GM23338 (cell line): ENCODE measurements at regions not wholly inside any gene's neighbourhood (a gene's known extent, or its start where the extent isn't known, plus 50 kb on each side); places are given as distances from the start of the nearest gene placed in this dataset.

Source experiments
- ATAC-seq: fragments of 200-7000 bp; cut with Tn5 transposase; 3 replicates; pipeline ENCODE4 v1.9.1; 2020
- DNase-seq: peaks from one replicate; pipeline ENCODE4 v3.0.0-alpha.2; 2015; ENCODE audit warnings: low spot score
- H2AFZ ChIP-seq: fragments of 200-600 bp; sonication (generic); 2 replicates; pipeline ENCODE4 v1.8.0; 2016; ENCODE audit warnings: antibody characterized with exemption, mild to moderate bottlenecking, moderate library complexity
- H3F3A ChIP-seq: fragments of 200-600 bp; sonication (generic); replicated peaks from 2 replicates; pipeline ENCODE4 v1.8.0; 2017; ENCODE audit warnings: antibody characterized with exemption, mixed run types, low read depth
- H3K27ac ChIP-seq: fragments of 200-600 bp; sonication (generic); 2 replicates; pipeline ENCODE4 v1.6.1; 2016; ENCODE audit warnings: low read depth
- H3K27me3 ChIP-seq: fragments of 200-600 bp; sonication (generic); 2 replicates; pipeline ENCODE4 v1.8.0; 2016; ENCODE audit warnings: mild to moderate bottlenecking, mixed run types, moderate library complexity; ENCODE audit not compliant: insufficient read depth
- H3K36me3 ChIP-seq: fragments of 200-600 bp; sonication (generic); 2 replicates; pipeline ENCODE4 v1.8.0; 2016; ENCODE audit warnings: mild to moderate bottlenecking; ENCODE audit not compliant: insufficient read depth
- H3K4me1 ChIP-seq: fragments of 200-600 bp; sonication (generic); 2 replicates; pipeline ENCODE4 v1.8.0; 2016; ENCODE audit warnings: mild to moderate bottlenecking, moderate library complexity; ENCODE audit not compliant: insufficient read depth
- H3K4me2 ChIP-seq: fragments of 200-600 bp; sonication (generic); 2 replicates; pipeline ENCODE4 v1.7.1; 2017; ENCODE audit warnings: mixed run types
- H3K4me3 ChIP-seq: fragments of 200-600 bp; sonication (generic); 2 replicates; pipeline ENCODE4 v1.6.1; 2016; ENCODE audit warnings: mixed run types
- H3K79me2 ChIP-seq: fragments of 200-600 bp; sonication (generic); replicated peaks from 2 replicates; pipeline ENCODE4 v1.8.0; 2017; ENCODE audit warnings: mild to moderate bottlenecking; ENCODE audit not compliant: insufficient read depth
- H3K9me2 ChIP-seq: fragments of 200-600 bp; sonication (generic); 2 replicates; pipeline ENCODE4 v1.8.0; 2017; ENCODE audit not compliant: insufficient read depth
- H4K20me1 ChIP-seq: fragments of 200-600 bp; sonication (generic); replicated peaks from 2 replicates; pipeline ENCODE4 v1.8.0; 2017; ENCODE audit warnings: mild to moderate bottlenecking; ENCODE audit not compliant: insufficient read depth
- H3K27ac Mint-ChIP-seq: 2 replicates; pipeline ENCODE4 v1.8.0; 2020; ENCODE audit warnings: inconsistent platforms, mild to moderate bottlenecking, moderate library complexity, mixed read lengths
- H3K27me3 Mint-ChIP-seq: 3 replicates; pipeline ENCODE4 v1.8.0; 2022; ENCODE audit warnings: low read depth, mild to moderate bottlenecking, moderate library complexity, mixed read lengths, inconsistent platforms; ENCODE audit not compliant: insufficient read depth, poor library complexity
- H3K36me3 Mint-ChIP-seq: 3 replicates; pipeline ENCODE4 v1.8.0; 2021; ENCODE audit warnings: low read depth, mild to moderate bottlenecking, inconsistent platforms, moderate library complexity, mixed read lengths
- H3K4me1 Mint-ChIP-seq: 3 replicates; pipeline ENCODE4 v1.8.0; 2020; ENCODE audit warnings: mild to moderate bottlenecking, inconsistent platforms, mixed read lengths
- H3K4me3 Mint-ChIP-seq: 3 replicates; pipeline ENCODE4 v1.8.0; 2021; ENCODE audit warnings: moderate library complexity, mild to moderate bottlenecking, inconsistent platforms, mixed read lengths
- H3K9me3 Mint-ChIP-seq: 3 replicates; pipeline ENCODE4 v1.8.0; 2020; ENCODE audit warnings: moderate library complexity, mild to moderate bottlenecking, inconsistent platforms, mixed read lengths
- CREB1 ChIP-seq: fragments of 250-450 bp; sonication (Bioruptor Pico); IDR thresholded peaks from 2 replicates; pipeline ENCODE4 v1.5.0; 2020; ENCODE audit warnings: low read depth, mild to moderate bottlenecking, moderate library complexity
- EZH2phosphoT487 ChIP-seq: fragments of 200-600 bp; sonication (generic); IDR thresholded peaks from one replicate; pipeline ENCODE4 v1.8.1; 2018; ENCODE audit warnings: antibody characterized with exemption; ENCODE audit not compliant: unreplicated experiment
- JUNB ChIP-seq: IDR thresholded peaks from one replicate; pipeline ENCODE4 v1.6.1; 2016; ENCODE audit warnings: antibody characterized with exemption; ENCODE audit not compliant: unreplicated experiment
- POLR2AphosphoS5 ChIP-seq: IDR thresholded peaks from 2 replicates; pipeline ENCODE4 v1.6.1; 2016; ENCODE audit warnings: antibody characterized with exemption, low read depth
- REST ChIP-seq: IDR thresholded peaks from one replicate; pipeline ENCODE4 v1.6.1; 2018; ENCODE audit warnings: antibody characterized with exemption; ENCODE audit not compliant: unreplicated experiment
- STAT1 ChIP-seq: IDR thresholded peaks from one replicate; pipeline ENCODE4 v1.6.1; 2016; ENCODE audit warnings: antibody characterized with exemption; ENCODE audit not compliant: unreplicated experiment
- ZNF114 ChIP-seq: fragments of 250-450 bp; sonication (Bioruptor Pico); IDR thresholded peaks from 2 replicates; pipeline ENCODE4 v1.5.0; 2020; ENCODE audit warnings: mild to moderate bottlenecking, moderate library complexity
- ZNF331 ChIP-seq: fragments of 250-450 bp; sonication (Bioruptor Pico); IDR thresholded peaks from 2 replicates; pipeline ENCODE4 v1.5.0; 2020; ENCODE audit warnings: low read depth, mild to moderate bottlenecking, moderate library complexity
- TF ChIP-seq, protein P1 (sequence below), 2 experiments: fragments of 200-600 bp in 1 of 2; sonication (generic) in 1 of 2; conservative IDR thresholded peaks; 2 replicates each; pipeline versions ENCODE4 v1.5.1 to v1.6.1; 2016 to 2017; ENCODE audit warnings: antibody characterized with exemption in 2 of 2, low read depth in 2 of 2, mild to moderate bottlenecking in 2 of 2, moderate library complexity in 1 of 2
- TF ChIP-seq, protein P2 (sequence below): IDR thresholded peaks from 2 replicates; pipeline ENCODE4 v1.6.1; 2016; ENCODE audit warnings: antibody characterized with exemption

DNA sequence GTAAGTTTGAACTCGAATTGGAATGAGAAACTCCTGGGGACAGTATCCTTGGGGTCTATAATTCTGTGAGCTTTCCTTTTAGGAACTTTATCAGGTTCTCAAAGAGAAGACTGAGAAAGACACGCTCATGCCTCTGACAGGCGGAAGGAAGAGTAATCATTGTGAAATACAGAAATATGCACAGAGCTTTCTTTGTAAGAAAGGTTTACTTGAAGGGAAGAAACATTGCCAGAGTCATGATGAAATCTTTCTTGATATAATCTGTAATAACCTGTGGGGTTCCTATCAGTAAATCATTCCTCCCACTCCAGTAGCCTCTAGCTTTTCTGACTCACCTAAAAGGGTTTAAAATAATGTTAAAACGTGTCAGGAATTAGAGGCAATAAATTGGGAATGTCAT, 83.6 kb upstream of the CCDC39 start (continued):
- TF ChIP-seq ZNF114 (no peak), REST (no peak), POLR2AphosphoS5 (no peak)
- TF ChIP-seq, protein P1, sequence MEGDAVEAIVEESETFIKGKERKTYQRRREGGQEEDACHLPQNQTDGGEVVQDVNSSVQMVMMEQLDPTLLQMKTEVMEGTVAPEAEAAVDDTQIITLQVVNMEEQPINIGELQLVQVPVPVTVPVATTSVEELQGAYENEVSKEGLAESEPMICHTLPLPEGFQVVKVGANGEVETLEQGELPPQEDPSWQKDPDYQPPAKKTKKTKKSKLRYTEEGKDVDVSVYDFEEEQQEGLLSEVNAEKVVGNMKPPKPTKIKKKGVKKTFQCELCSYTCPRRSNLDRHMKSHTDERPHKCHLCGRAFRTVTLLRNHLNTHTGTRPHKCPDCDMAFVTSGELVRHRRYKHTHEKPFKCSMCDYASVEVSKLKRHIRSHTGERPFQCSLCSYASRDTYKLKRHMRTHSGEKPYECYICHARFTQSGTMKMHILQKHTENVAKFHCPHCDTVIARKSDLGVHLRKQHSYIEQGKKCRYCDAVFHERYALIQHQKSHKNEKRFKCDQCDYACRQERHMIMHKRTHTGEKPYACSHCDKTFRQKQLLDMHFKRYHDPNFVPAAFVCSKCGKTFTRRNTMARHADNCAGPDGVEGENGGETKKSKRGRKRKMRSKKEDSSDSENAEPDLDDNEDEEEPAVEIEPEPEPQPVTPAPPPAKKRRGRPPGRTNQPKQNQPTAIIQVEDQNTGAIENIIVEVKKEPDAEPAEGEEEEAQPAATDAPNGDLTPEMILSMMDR (conservative IDR thresholded peaks at IDR 0.05; ENCODE audit: low read depth in 2 of 2), result no peak

- Mint-ChIP-seq H3K36me3 (peaks cover 15% of the 10 kb centered on the region; the same call in 2 of the 3 replicates), H3K4me3 (no peak overlapping the region), H3K27ac (no peak overlapping the region), H3K4me1 (no peaks in the 10 kb centered on the region), H3K27me3 (peaks cover 3% of the 10 kb centered on the region), H3K9me3 (peaks cover 34% of the 10 kb centered on the region)
- H3K79me2 ChIP-seq, result no peaks in the 10 kb centered on the region
- no peaks in the 10 kb centered on the region for H3K4me1 ChIP-seq
- H3K4me2 ChIP-seq, result no peak overlapping the region
- DNase-seq (no peak), ATAC-seq (no peak)
- no peak overlapping the region for H3K4me3 ChIP-seq
- no peak overlapping the region for H2AFZ ChIP-seq
- no peaks in the 10 kb centered on the region for H3K9me2 ChIP-seq
- no peaks in the 10 kb centered on the region for H4K20me1 ChIP-seq
- H3K36me3 ChIP-seq, result no peaks in the 10 kb centered on the region; the same call in 1 of the 2 replicates
- no peak overlapping the region for H3K27ac ChIP-seq
- H3F3A ChIP-seq, result no peaks in the 10 kb centered on the region
- H3K27me3 ChIP-seq, result no peaks in the 10 kb centered on the region
- TF ChIP-seq, protein P1 (conservative IDR thresholded peaks at IDR 0.05; ENCODE audit: low read depth in 2 of 2), result no peak
- TF ChIP-seq EZH2phosphoT487 (no peak), STAT1 (no peak), POLR2AphosphoS5 (no peak), ZNF331 (no peak), REST (no peak), CREB1 (CRISPR knock-in tag) (no peak), JUNB (no peak)
- TF ChIP-seq, protein P2, sequence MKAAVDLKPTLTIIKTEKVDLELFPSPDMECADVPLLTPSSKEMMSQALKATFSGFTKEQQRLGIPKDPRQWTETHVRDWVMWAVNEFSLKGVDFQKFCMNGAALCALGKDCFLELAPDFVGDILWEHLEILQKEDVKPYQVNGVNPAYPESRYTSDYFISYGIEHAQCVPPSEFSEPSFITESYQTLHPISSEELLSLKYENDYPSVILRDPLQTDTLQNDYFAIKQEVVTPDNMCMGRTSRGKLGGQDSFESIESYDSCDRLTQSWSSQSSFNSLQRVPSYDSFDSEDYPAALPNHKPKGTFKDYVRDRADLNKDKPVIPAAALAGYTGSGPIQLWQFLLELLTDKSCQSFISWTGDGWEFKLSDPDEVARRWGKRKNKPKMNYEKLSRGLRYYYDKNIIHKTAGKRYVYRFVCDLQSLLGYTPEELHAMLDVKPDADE, result no peak
These were observed 85.2 kb upstream of the CCDC39 start for GRCh38 chr3:180764481-180764880.
